Endothelial cell of hepatic sinusoid (primary cell): ENCODE measurements at regions not wholly inside any gene's neighbourhood (a gene's known extent, or its start where the extent isn't known, plus 50 kb on each side); places are given as distances from the start of the nearest gene placed in this dataset.
"Not testable (repeated sequence)": the region's sequence is repeated elsewhere in the genome, so short reads cannot be mapped to it uniquely, and the experiment has no call there.

ENCODE experiments used
- in situ Hi-C: cut with HindIII; loops from 2 replicates; pipeline ENCODE4 v1.10.0; 2017; ENCODE audit warnings: low sequenced_read_pairs

- in situ Hi-C loops: loop anchor here (5.0 kb wide), 2 partner anchors 56 to 94 kb away; no protein-coding TSS in a partner anchor
These were observed 52.6 kb upstream of the JUN start for GRCh38 chr1:58836408-58836807.

DNA sequence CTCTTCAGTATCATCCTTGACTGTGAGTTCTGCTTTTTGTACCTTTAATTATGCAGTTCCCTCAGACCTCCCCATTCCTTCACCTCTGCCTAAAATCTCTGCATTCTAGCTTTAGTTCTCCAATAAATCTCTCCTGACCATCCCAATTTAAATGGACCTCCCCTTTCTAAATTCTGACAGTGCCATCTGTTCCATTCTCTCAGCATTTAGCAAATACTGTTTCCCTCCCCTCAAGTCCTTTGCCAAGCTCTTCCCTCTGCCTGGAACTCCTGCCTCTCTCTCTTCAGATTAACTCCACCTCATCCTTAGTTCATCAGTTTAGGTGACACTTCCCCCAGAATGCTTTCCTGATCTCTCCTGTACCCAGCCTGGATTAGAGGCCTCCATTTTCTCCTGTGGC lies 54.0 kb upstream of the JUN start:
- in situ Hi-C loops: loop anchor here (5.0 kb wide), 2 partner anchors 54 to 96 kb away; no protein-coding TSS in a partner anchor

GRCh38 chr1:58839147-58839795 lies 55.4 kb upstream of the JUN start:
- in situ Hi-C loops: loop anchor here (5.0 kb wide), 2 partner anchors 53 to 97 kb away; no protein-coding TSS in a partner anchor

DNA sequence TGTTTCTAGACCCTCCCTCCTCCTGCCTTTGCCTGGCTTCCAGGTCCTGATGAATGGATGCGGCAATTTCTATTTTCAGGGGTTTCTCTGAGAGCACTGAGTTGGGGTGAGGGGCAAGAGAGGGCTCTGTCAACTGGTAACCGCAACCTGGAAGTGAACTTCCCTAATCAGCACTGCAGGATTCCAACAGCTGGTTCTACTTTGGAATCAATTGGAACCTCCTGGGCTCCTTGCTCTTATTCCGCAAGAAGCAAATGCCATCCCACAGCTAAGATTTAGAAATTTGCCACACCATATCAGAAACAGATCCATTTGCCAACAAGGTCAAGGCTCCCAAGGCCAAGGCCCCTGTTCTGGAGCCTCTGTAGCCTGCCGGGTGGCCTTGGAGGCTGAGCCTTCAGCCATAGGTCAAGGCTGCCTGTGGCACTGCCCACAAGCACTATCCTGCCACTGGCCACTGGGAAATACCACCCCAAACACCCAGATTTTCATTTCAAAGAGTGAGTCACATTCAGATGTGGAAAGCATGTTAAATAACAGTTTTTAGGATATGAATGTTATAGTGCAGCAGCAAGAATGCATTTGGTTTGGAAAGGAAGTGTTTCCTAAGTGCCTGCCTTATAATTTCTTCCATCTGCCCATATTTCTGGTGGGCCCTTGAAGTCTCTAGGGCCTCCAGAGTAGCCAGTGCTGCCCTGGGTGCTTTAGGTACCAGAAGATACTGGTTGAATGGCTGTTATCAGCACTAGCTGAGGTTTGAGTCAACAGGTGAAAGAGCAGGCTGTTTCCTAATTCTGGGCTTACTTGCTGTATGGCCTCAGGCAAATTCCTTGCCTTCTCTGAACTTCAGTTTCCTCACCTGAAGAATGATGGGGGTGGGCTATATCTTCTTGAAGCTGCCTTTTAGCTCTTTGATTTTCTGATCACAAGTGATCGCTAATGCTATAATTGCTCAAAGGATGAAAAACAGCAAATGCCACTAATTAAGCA lies 56.3 kb upstream of the JUN start:
- in situ Hi-C loops: loop anchor here (5.0 kb wide), 2 partner anchors 52 to 98 kb away; no protein-coding TSS in a partner anchor

DNA sequence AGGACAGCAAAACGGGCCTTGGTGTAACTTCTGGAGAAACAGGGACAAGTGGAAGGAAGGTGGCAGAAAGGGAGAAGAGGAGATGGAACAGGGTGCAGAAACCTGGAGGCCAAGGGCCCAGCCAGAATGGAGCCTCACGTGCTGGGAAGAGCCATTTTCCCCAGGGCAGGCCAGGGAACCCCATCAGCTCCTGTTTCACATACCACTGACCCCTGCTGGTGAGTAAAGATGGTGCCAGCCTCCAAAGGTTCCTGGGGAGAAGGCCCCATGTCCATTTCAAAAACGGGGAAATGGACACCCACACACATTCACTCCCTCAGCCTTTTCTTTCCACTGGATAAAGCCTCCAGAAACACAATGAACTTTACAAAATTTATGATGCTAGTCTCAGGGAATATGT lies 57.6 kb upstream of the JUN start:
- in situ Hi-C loops: no loop called here

GRCh38 chr1:58842941-58843340 lies 59.1 kb upstream of the JUN start:
- in situ Hi-C loops: no loop called here

GRCh38 chr1:58844176-58844575 lies 60.3 kb upstream of the JUN start:
- in situ Hi-C loops: no loop called here

DNA sequence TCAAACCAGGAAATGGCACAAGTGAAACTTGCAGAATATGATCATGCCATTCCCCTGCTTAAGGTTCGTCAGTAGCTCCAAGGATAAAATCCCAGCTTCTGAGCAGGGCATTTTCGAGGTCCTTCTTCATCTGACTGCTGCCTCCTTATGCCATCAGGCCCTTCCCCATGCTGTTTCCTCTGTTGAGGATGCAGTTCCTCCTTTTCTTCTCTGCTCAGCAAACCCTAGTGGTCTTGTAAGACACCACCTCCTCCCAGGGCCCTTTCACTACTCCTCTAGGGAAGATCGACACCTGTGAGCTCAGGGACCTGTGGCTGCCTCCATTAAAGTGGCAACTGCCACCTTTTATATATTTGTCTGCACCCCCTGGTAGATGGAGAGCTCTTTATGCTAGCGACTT lies 62.1 kb upstream of the JUN start:
- in situ Hi-C loops: loop anchor here (5.0 kb wide), 1 partner anchor 59 kb away; no protein-coding TSS in a partner anchor

- in situ Hi-C loops: loop anchor here (5.0 kb wide), 1 partner anchor 62 kb away; no protein-coding TSS in a partner anchor
These were observed 65.1 kb upstream of the JUN start for GRCh38 chr1:58848818-58849411.

GRCh38 chr1:58849551-58849950 lies 65.7 kb upstream of the JUN start:
- in situ Hi-C loops: loop anchor here (5.0 kb wide), 1 partner anchor 62 kb away; no protein-coding TSS in a partner anchor

GRCh38 chr1:58850636-58851035 lies 66.8 kb upstream of the JUN start:
- in situ Hi-C loops: no loop called here

GRCh38 chr1:58852731-58853485 lies 69.1 kb upstream of the JUN start:
- in situ Hi-C loops: no loop called here

GRCh38 chr1:58854576-58854975 lies 70.7 kb upstream of the JUN start:
- in situ Hi-C loops: no loop called here

- in situ Hi-C loops: no loop called here
These were observed 71.7 kb upstream of the JUN start for GRCh38 chr1:58855274-58856165.

DNA sequence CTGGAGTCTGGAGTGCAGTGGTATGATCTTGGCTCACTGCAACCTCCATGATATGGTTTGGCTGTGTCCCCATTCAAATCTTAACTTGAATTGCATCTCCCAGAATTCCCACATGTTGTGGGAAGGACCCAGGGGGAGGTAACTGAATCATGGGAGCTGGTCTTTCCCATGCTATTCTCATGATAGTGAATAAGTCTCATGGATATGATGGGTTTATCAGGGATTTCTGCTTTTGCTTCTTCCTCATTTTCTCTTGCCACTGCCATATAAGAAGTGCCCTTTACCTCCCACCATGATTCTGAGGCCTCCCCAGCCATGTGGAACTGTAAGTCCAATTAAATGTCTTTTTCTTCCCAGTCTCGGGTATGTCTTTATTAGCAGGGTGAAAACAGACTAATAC lies 72.4 kb upstream of the JUN start:
- in situ Hi-C loops: not testable (repeated sequence)

DNA sequence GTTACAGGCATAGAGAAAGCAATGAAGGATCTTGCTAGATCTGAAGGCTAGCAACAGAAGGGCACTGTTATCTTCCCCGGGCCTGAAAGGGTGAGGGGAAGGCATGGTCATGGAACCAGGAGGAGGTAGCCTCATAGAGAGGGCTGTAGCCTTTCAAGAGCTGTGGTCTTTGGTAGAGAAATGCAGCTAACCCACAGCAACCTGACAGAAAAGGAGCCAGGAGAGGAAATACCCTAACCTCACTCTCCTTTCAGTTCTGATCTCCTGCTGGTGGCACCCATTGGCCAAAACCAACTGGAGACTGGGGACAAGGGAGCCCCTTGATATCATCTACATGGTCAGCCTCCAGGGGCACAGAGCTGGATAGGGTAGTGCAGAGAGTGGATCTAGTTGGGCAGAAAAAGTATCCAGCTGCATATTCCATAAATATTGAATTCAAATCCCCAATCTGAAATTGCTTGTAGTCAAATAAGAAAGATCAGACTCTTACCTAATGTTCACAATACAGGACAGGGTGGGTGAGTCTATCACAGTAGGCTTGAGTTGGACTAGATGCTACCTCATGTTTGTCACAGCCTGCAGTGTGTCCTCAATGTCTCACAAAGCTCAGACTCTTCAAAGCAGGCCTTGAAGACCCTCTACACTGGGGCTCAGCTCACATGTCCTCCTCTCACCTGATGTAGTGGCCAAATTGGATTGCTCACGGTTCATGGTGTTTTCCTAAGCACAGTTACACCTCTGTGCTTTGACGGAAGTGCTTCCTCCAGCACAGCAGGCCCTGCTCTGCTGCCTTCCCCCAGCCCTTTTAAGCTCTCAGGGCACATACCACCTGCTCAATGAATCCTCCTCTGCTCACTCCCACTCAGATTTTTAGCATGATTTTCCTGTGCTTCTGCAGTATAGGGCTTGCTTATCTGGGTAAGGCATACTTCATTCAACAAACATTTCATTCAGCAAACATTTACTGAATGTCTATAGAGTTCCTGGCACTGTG lies 74.1 kb upstream of the JUN start:
- in situ Hi-C loops: no loop called here

DNA sequence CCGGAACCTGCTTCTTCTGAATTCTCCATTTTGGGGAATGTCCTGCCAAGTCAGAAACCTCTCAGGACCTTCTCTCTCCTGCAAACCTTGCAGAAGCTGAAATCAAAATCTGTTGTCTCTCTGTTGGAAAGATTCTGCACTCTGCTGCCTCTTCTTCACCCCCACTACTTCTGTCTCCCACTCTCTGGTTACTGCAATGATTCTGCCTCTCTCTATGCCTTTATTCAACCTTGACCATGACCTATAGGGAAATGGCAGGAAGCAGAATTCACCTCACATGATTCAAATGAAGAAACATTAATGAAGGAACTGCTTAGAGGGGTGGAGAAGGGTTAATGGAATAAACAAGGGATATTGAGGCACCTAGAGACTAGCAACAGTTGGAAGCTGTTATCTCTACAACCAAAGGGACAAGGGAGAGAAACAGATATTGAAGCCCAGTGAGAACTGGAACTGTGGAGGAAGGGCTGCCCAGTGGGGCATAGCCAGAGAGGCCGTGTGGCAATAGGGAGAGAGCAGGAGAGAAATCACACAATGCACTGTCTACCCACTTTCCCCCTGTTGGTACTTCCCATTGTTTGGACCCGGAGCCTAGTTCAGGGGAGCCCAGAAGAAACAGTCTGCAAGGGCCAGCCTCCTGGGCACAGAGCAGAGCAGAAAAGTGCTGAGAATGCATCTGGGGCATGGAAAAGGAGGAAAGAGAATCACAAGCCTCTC lies 76.1 kb upstream of the JUN start:
- in situ Hi-C loops: no loop called here

- in situ Hi-C loops: no loop called here
These were observed 77.2 kb upstream of the JUN start for GRCh38 chr1:58861076-58861475.
